IMR-90 (cell line): ENCODE measurements at regions not wholly inside any gene's neighbourhood (a gene's known extent, or its start where the extent isn't known, plus 50 kb on each side); places are given as distances from the start of the nearest gene placed in this dataset.

ENCODE experiments used
- ATAC-seq: fragments of 200-7000 bp; cut with Tn5 transposase; 2 replicates; pipeline ENCODE4 v1.9.1; 2020; ENCODE audit warnings: low read depth, mild to moderate bottlenecking, moderate library complexity
- BruUV-seq: library from RNA; stranded (reverse); fragments of 400-500 nt; replicated peaks from 2 replicates; lab custom pipeline; 2021; lab: Mats Ljungman, UMichigan
- CTCF ChIA-PET: fragments of 300-600 bp; formaldehyde crosslinking; extraction: SDS; loops from one replicate; lab custom pipeline; 2021; ENCODE audit warnings: antibody characterized with exemption; lab: Yijun Ruan, JAX
- POLR2A ChIA-PET: fragments of 300-600 bp; sonication (Branson Sonifier 250); formaldehyde crosslinking; loops from one replicate; lab custom pipeline; 2022; ENCODE audit warnings: antibody characterized with exemption; ENCODE audit not compliant: unreplicated experiment; lab: Charles Lee
- DNase-seq: peaks from one replicate; pipeline ENCODE4 v3.0.0; 2013
- H2AFZ ChIP-seq: replicated peaks from 2 replicates; pipeline ENCODE3; 2013; ENCODE audit warnings: low read length, mild to moderate bottlenecking; ENCODE audit not compliant: poor library complexity
- H2AK5ac ChIP-seq: 2 replicates; pipeline ENCODE4 v1.6.1; 2013; ENCODE audit warnings: low read depth, low read length, inconsistent platforms
- H2AK9ac ChIP-seq: replicated peaks from 2 replicates; pipeline ENCODE3; 2013; ENCODE audit warnings: mild to moderate bottlenecking, low read depth, low read length, moderate library complexity; ENCODE audit not compliant: poor library complexity
- H2BK120ac ChIP-seq: 2 replicates; pipeline ENCODE4 v1.6.1; 2013; ENCODE audit warnings: low read depth, low read length, inconsistent platforms
- H2BK15ac ChIP-seq: 3 replicates; pipeline ENCODE4 v1.6.1; 2013; ENCODE audit warnings: low read depth, low read length, inconsistent platforms
- H2BK20ac ChIP-seq: 2 replicates; pipeline ENCODE4 v1.6.1; 2013; ENCODE audit warnings: low read depth, mild to moderate bottlenecking, inconsistent platforms, low read length, moderate library complexity
- H2BK5ac ChIP-seq: 2 replicates; pipeline ENCODE4 v1.6.1; 2013; ENCODE audit warnings: mild to moderate bottlenecking, low read depth, low read length, inconsistent platforms; ENCODE audit not compliant: poor library complexity, severe bottlenecking
- H3K14ac ChIP-seq: replicated peaks from 2 replicates; pipeline ENCODE4 v1.6.1; 2013; ENCODE audit warnings: low read depth, low read length, inconsistent platforms
- H3K18ac ChIP-seq: 2 replicates; pipeline ENCODE4 v1.6.1; 2013; ENCODE audit warnings: low read depth, low read length, control low read depth
- H3K23ac ChIP-seq: 2 replicates; pipeline ENCODE4 v1.6.1; 2013; ENCODE audit warnings: low read depth, low read length, inconsistent platforms
- H3K27ac ChIP-seq: 2 replicates; pipeline ENCODE4 v1.5.1; 2013; ENCODE audit warnings: mild to moderate bottlenecking, control low read depth, low read length; ENCODE audit not compliant: insufficient read depth
- H3K27me3 ChIP-seq: 2 replicates; pipeline ENCODE4 v1.6.1; 2013; ENCODE audit warnings: low read length; ENCODE audit not compliant: control insufficient read depth, insufficient read depth
- H3K36me3 ChIP-seq: 2 replicates; pipeline ENCODE4 v1.6.1; 2013; ENCODE audit warnings: low read length, mixed read lengths; ENCODE audit not compliant: control insufficient read depth, insufficient read depth
- H3K4ac ChIP-seq: 2 replicates; pipeline ENCODE4 v1.6.1; 2013; ENCODE audit warnings: low read depth, low read length, inconsistent platforms
- H3K4me1 ChIP-seq: 2 replicates; pipeline ENCODE4 v1.6.1; 2013; ENCODE audit warnings: low read length, mixed read lengths; ENCODE audit not compliant: control insufficient read depth, insufficient read depth
- H3K4me2 ChIP-seq: 2 replicates; pipeline ENCODE4 v1.6.1; 2013; ENCODE audit warnings: low read depth, mild to moderate bottlenecking, control low read depth, low read length, moderate library complexity
- H3K4me3 ChIP-seq: 2 replicates; pipeline ENCODE4 v1.5.1; 2013; ENCODE audit warnings: low read depth, mild to moderate bottlenecking, control low read depth, low read length, moderate library complexity; ENCODE audit not compliant: insufficient read depth
- H3K56ac ChIP-seq: 2 replicates; pipeline ENCODE4 v1.6.1; 2013; ENCODE audit warnings: low read length, inconsistent platforms; ENCODE audit not compliant: insufficient read depth; ENCODE audit errors: extremely low read depth
- H3K79me1 ChIP-seq, 2 experiments: 2 replicates each; pipeline ENCODE4 v1.6.1; 2013; ENCODE audit warnings: low read length in 2 of 2, inconsistent platforms in 1 of 2, low read depth in 1 of 2
- H3K9ac ChIP-seq: 2 replicates; pipeline ENCODE4 v1.6.1; 2013; ENCODE audit warnings: low read depth, low read length, control low read depth
- H3K9me1 ChIP-seq: 2 replicates; pipeline ENCODE4 v1.6.1; 2013; ENCODE audit warnings: low read length, inconsistent platforms; ENCODE audit not compliant: insufficient read depth
- H3K9me3 ChIP-seq: 2 replicates; pipeline ENCODE4 v1.6.1; 2013; ENCODE audit warnings: low read length; ENCODE audit not compliant: control insufficient read depth, insufficient read depth
- H4K20me1 ChIP-seq: 2 replicates; pipeline ENCODE4 v1.6.1; 2013; ENCODE audit warnings: low read length, inconsistent platforms; ENCODE audit not compliant: insufficient read depth
- H4K5ac ChIP-seq: 2 replicates; pipeline ENCODE4 v1.6.1; 2013; ENCODE audit warnings: mild to moderate bottlenecking, low read depth, low read length, control low read depth
- H4K8ac ChIP-seq, 2 experiments: 2 replicates each; pipeline ENCODE4 v1.6.1; 2013; ENCODE audit warnings: low read depth in 2 of 2, low read length in 2 of 2, control low read depth in 1 of 2, inconsistent platforms in 1 of 2
- H4K91ac ChIP-seq: 2 replicates; pipeline ENCODE4 v1.6.1; 2013; ENCODE audit warnings: low read depth, low read length, inconsistent platforms; ENCODE audit not compliant: insufficient read depth
- CEBPB ChIP-seq: IDR thresholded peaks from 2 replicates; pipeline ENCODE4 v1.6.1; 2012; ENCODE audit warnings: low read depth, low read length, improper control_type of control experiment
- CHD1 ChIP-seq: IDR thresholded peaks from 2 replicates; pipeline ENCODE4 v1.6.1; 2012; ENCODE audit warnings: low read depth, low read length, improper control_type of control experiment
- ELK1 ChIP-seq: fragments of 150-350 bp; IDR thresholded peaks from 2 replicates; pipeline ENCODE4 v1.6.1; 2016; ENCODE audit warnings: low read depth, mild to moderate bottlenecking, low read length, moderate library complexity, borderline replicate concordance
- FOS ChIP-seq: fragments of 150-350 bp; IDR thresholded peaks from 2 replicates; pipeline ENCODE4 v1.6.1; 2016; ENCODE audit warnings: low read depth, low read length
- MXI1 ChIP-seq: IDR thresholded peaks from 2 replicates; pipeline ENCODE4 v1.6.1; 2012; ENCODE audit warnings: low read depth, mild to moderate bottlenecking, low read length, moderate library complexity, borderline replicate concordance
- RAD21 ChIP-seq: IDR thresholded peaks from 2 replicates; pipeline ENCODE4 v1.6.1; 2012; ENCODE audit warnings: low read length, improper control_type of control experiment
- RCOR1 ChIP-seq: IDR thresholded peaks from 2 replicates; pipeline ENCODE4 v1.6.1; 2012; ENCODE audit warnings: mild to moderate bottlenecking, low read length, improper control_type of control experiment; ENCODE audit not compliant: insufficient replicate concordance
- USF2 ChIP-seq: fragments of 150-350 bp; IDR thresholded peaks from 2 replicates; pipeline ENCODE4 v1.6.1; 2017; ENCODE audit warnings: mild to moderate bottlenecking, antibody characterized with exemption, low read length, low read depth
- dilution Hi-C: fragments of 300-500 bp; cut with HindIII; formaldehyde crosslinking; loops from one replicate; pipeline ENCODE4 v1.14.3; 2018; ENCODE audit warnings: low sequenced_read_pairs; ENCODE audit not compliant: unreplicated experiment
- in situ Hi-C: fragments of 300-500 bp; cut with MboI; formaldehyde crosslinking; loops from 3 replicates; pipeline ENCODE4 v1.14.3; 2019; ENCODE audit warnings: low sequenced_read_pairs, inconsistent platforms, mixed read lengths
- intact Hi-C: fragments of 100-400 bp; cut with micrococcal nuclease; formaldehyde crosslinking; loops from 2 replicates; pipeline ENCODE4 v1.10.0; 2022

GRCh38 chr12:92061061-92061460 lies 84.6 kb downstream of the BTG1 start:
- BruUV-seq, result no TSS peak
- peak overlapping the region; percentile 41 for H3K4ac ChIP-seq
- H4K5ac ChIP-seq, result peak overlapping the region; percentile 22; the same call in 1 of the 2 replicates
- peaks cover 10% of the 10 kb centered on the region for H3K9me1 ChIP-seq
- H2BK15ac ChIP-seq, result peak overlapping the region; percentile 91; the same call in 1 of the 3 replicates
- H4K91ac ChIP-seq, result peak overlapping the region; percentile 55
- H2BK20ac ChIP-seq, result peak overlapping the region; percentile 72
- H3K4me3 ChIP-seq, result no peak overlapping the region
- no peak overlapping the region; the same call in 1 of the 2 replicates for H3K14ac ChIP-seq
- peaks cover 0 to 17% of the 10 kb centered on the region in 2 experiments; a peak in 2 of 4 replicates for H3K79me1 ChIP-seq
- H3K27me3 ChIP-seq, result no peaks in the 10 kb centered on the region
- intact Hi-C loops (loop anchor here (5.0 to 10.0 kb wide), 2 partner anchors 81 to 246 kb away; no protein-coding TSS in a partner anchor), in situ Hi-C loops (no loop called here), dilution Hi-C loops (no loop called here)
- no peak overlapping the region for H3K56ac ChIP-seq
- CTCF ChIA-PET, result interaction anchor here (1.1 to 1.5 kb wide), 2 partner anchors 24 to 83 kb away, joined by 3 read pairs; no protein-coding TSS in a partner anchor
- peak overlapping the region; percentile 12; the same call in 1 of the 2 replicates for H3K23ac ChIP-seq
- peaks cover 15% of the 10 kb centered on the region for H3K4me1 ChIP-seq
- no peak for TF ChIP-seq RCOR1
- no peak for TF ChIP-seq MXI1
- no peak for TF ChIP-seq FOS
- TF ChIP-seq ELK1, result no peak
- TF ChIP-seq CEBPB, result no peak
- no peak for TF ChIP-seq USF2
- no peak for TF ChIP-seq RAD21
- TF ChIP-seq CHD1, result no peak
- no peaks in the 10 kb centered on the region for H3K9me3 ChIP-seq
- peak overlapping the region; percentile 73; the same call in 1 of the 2 replicates for H2BK120ac ChIP-seq
- peak overlapping the region; percentile 67 for H2BK5ac ChIP-seq
- no peak overlapping the region for H2AK9ac ChIP-seq
- H2AFZ ChIP-seq, result no peak overlapping the region
- no peak overlapping the region for H3K9ac ChIP-seq
- H4K8ac ChIP-seq, result peak overlapping the region in 1 of 2 experiments; percentile 15; a peak in 1 of 4 replicates
- H2AK5ac ChIP-seq, result peak overlapping the region; percentile 23; the same call in 1 of the 2 replicates
- DNase-seq (no peak), ATAC-seq (no peak)
- H3K4me2 ChIP-seq, result no peak overlapping the region
- no peaks in the 10 kb centered on the region for H3K36me3 ChIP-seq
- H3K27ac ChIP-seq, result no peak overlapping the region
- H4K20me1 ChIP-seq, result no peaks in the 10 kb centered on the region
- POLR2A ChIA-PET, result no interaction called here
- H3K18ac ChIP-seq, result peak overlapping the region; percentile 31; the same call in 1 of the 2 replicates
